Loucy (cell line): ENCODE measurements at regions not wholly inside any gene's neighbourhood (a gene's known extent, or its start where the extent isn't known, plus 50 kb on each side); places are given as distances from the start of the nearest gene placed in this dataset.

Experiments
- EZH2phosphoT487 ChIP-seq: fragments of 200-600 bp; IDR thresholded peaks from 2 replicates; pipeline ENCODE4 v1.6.1; 2018; ENCODE audit warnings: antibody characterized with exemption, mild to moderate bottlenecking, moderate library complexity, borderline replicate concordance
- TF ChIP-seq, protein P1 (sequence below): fragments of 200-600 bp; sonication (generic); conservative IDR thresholded peaks from 2 replicates; pipeline ENCODE4 v1.5.1; 2014; ENCODE audit warnings: mild to moderate bottlenecking, antibody characterized with exemption, low read length

- TF ChIP-seq EZH2phosphoT487 = no peak
- TF ChIP-seq, protein P1, sequence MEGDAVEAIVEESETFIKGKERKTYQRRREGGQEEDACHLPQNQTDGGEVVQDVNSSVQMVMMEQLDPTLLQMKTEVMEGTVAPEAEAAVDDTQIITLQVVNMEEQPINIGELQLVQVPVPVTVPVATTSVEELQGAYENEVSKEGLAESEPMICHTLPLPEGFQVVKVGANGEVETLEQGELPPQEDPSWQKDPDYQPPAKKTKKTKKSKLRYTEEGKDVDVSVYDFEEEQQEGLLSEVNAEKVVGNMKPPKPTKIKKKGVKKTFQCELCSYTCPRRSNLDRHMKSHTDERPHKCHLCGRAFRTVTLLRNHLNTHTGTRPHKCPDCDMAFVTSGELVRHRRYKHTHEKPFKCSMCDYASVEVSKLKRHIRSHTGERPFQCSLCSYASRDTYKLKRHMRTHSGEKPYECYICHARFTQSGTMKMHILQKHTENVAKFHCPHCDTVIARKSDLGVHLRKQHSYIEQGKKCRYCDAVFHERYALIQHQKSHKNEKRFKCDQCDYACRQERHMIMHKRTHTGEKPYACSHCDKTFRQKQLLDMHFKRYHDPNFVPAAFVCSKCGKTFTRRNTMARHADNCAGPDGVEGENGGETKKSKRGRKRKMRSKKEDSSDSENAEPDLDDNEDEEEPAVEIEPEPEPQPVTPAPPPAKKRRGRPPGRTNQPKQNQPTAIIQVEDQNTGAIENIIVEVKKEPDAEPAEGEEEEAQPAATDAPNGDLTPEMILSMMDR = no peak
Measured at GRCh38 chr2:122267947-122268346, 512.5 kb downstream of the TSN start.
